Coronary artery (tissue), 2 donors: ENCODE measurements at regions not wholly inside any gene's neighbourhood (a gene's known extent, or its start where the extent isn't known, plus 50 kb on each side); places are given as distances from the start of the nearest gene placed in this dataset.

Source experiments
- DNase-seq: peaks from one replicate; pipeline ENCODE4 v3.0.0-alpha.2; 2017; ENCODE audit warnings: low spot score
- H3K27ac ChIP-seq, 2 donors: fragments of 200-600 bp; sonication (generic); one replicate each; pipeline ENCODE4 v1.5.1; 2016 to 2019
- H3K4me3 ChIP-seq: fragments of 200-600 bp; sonication (generic); 2 replicates; pipeline ENCODE4 v1.5.1; 2016; ENCODE audit warnings: mild to moderate bottlenecking, moderate library complexity
- CTCF ChIP-seq: fragments of 200-600 bp; sonication (generic); IDR thresholded peaks from one replicate; pipeline ENCODE4 v1.5.1; 2019; ENCODE audit warnings: antibody characterized with exemption

- no peak overlapping the region for H3K4me3 ChIP-seq
- no peak overlapping the region for H3K27ac ChIP-seq
- TF ChIP-seq CTCF: no peak
These were observed 845.3 kb downstream of the TYW1 start for GRCh38 chr7:67841896-67842295.

GRCh38 chr7:67842571-67842970, 845.9 kb downstream of the TYW1 start:
- Histone ChIP-seq H3K27ac (no peak overlapping the region), H3K4me3 (no peak overlapping the region)
- DNase-seq: no peak
- no peak for TF ChIP-seq CTCF

More at GRCh38 chr7:67841896-67842295, 845.3 kb downstream of the TYW1 start:
- DNase-seq: no peak

GRCh38 chr7:67843001-67843565, 846.5 kb downstream of the TYW1 start:
- TF ChIP-seq CTCF: no peak
- DNase-seq: no peak
- Histone ChIP-seq H3K27ac (no peak overlapping the region), H3K4me3 (no peak overlapping the region)

GRCh38 chr7:67843615-67844014, 847.0 kb downstream of the TYW1 start:
- H3K27ac ChIP-seq: no peak overlapping the region
- DNase-seq: no peak
- no peak for TF ChIP-seq CTCF
- no peak overlapping the region for H3K4me3 ChIP-seq

GRCh38 chr7:67847092-67847787, 850.6 kb downstream of the TYW1 start:
- Histone ChIP-seq H3K4me3 (no peak overlapping the region), H3K27ac (no peak overlapping the region)
- no peak for DNase-seq
- no peak for TF ChIP-seq CTCF

GRCh38 chr7:67854221-67855178, 857.9 kb downstream of the TYW1 start:
- DNase-seq: no peak
- Histone ChIP-seq H3K4me3 (no peak overlapping the region), H3K27ac (no peak overlapping the region)
- no peak for TF ChIP-seq CTCF
